Right lobe of liver (tissue), 6 donors: ENCODE measurements at regions not wholly inside any gene's neighbourhood (a gene's known extent, or its start where the extent isn't known, plus 50 kb on each side); places are given as distances from the start of the nearest gene placed in this dataset.
A peak's percentile ranks its signal among the peaks of the same experiment; 100 is the strongest.

ENCODE experiments used
- ATAC-seq, 4 donors: fragments of 200-7000 bp; cut with Tn5 transposase; one replicate each; pipeline ENCODE4 v1.9.1; 2020; ENCODE audit warnings: mild to moderate bottlenecking in 4 of 4, moderate library complexity in 4 of 4
- DNase-seq, 3 donors: peaks; one replicate each; pipeline ENCODE4 v3.0.0-alpha.2; 2020
- H3K27ac ChIP-seq, 3 donors: fragments of 200-600 bp; one replicate each; pipeline ENCODE4 v1.8.0; 2022
- H3K27me3 ChIP-seq, 2 donors: fragments of 200-600 bp; one replicate each; pipeline ENCODE4 v1.8.0; 2022
- H3K36me3 ChIP-seq, 4 donors: fragments of 200-600 bp; sonication (generic) in 1 of 4; one replicate each; pipeline versions ENCODE4 v1.5.1 to v1.8.0; 2017 to 2022; ENCODE audit warnings: control low read depth in 1 of 4
- H3K4me1 ChIP-seq, 4 donors: fragments of 200-600 bp; sonication (generic) in 1 of 4; one replicate each; pipeline versions ENCODE4 v1.5.1 to v1.8.0; 2017 to 2022; ENCODE audit warnings: control low read depth in 1 of 4
- H3K4me3 ChIP-seq, 3 donors: fragments of 200-600 bp; one replicate each; pipeline ENCODE4 v1.8.0; 2022
- H3K9me3 ChIP-seq, 4 donors: fragments of 200-600 bp; sonication (generic) in 1 of 4; one replicate each; pipeline versions ENCODE4 v1.5.1 to v1.8.0; 2017 to 2022; ENCODE audit warnings: control low read depth in 1 of 4
- CTCF ChIP-seq, 4 donors: fragments of 200-600 bp in 3 of 4; fragments of 450-650 bp in 1 of 4; IDR thresholded peaks; one replicate each; pipeline versions ENCODE4 v1.5.1 to v1.8.0; 2016 to 2022; ENCODE audit warnings: antibody characterized with exemption in 4 of 4, mild to moderate bottlenecking in 2 of 4
- POLR2A ChIP-seq: fragments of 450-650 bp; IDR thresholded peaks from one replicate; pipeline ENCODE4 v1.6.1; 2017; ENCODE audit warnings: antibody characterized with exemption, mild to moderate bottlenecking
- WGBS: methylation state at CpG from one replicate; pipeline ENCODE4 v1.1.6; 2018; ENCODE audit warnings: low coverage, low lambda C conversion rate; ENCODE audit not compliant: insufficient coverage; ENCODE audit errors: missing lambda C conversion rate; 5-methylcytosine and 5-hydroxymethylcytosine counted together
- intact Hi-C, 2 donors: fragments of 100-400 bp; cut with DNase I; formaldehyde crosslinking; loops; one replicate each; pipeline versions ENCODE4 v1.11.2 to v1.14.1; 2022
- donor health status: DM: no; HTN: yes; CAD: no.
- donor health status: DM: no; HTN: no; CAD: no.
- donor health status: DM: no; HTN: no; CAD: no.
- donor health status: DM: no; HTN: yes; CAD: no.
- donor health status: DM: no; HTN: yes; CAD: no.

- Histone ChIP-seq H3K4me1 (no peaks in the 10 kb centered on the region), H3K4me3 (no peak overlapping the region), H3K27me3 (no peaks in the 10 kb centered on the region), H3K36me3 (no peaks in the 10 kb centered on the region), H3K27ac (no peak overlapping the region), H3K9me3 (no peaks in the 10 kb centered on the region)
- 47% methylated on average over 3 of the region's 3 CpGs for WGBS
- intact Hi-C loops = no loop called here
- ATAC-seq = peak in 3 of 4 donors; percentile 12 to 41 (median 19)
- no peak for DNase-seq
- TF ChIP-seq POLR2A (no peak), CTCF (IDR thresholded peaks at IDR 0.05) (no peak)
These were observed 57.4 kb upstream of the SIMC1 start for GRCh38 chr5:176180781-176181180.

GRCh38 chr5:176181271-176181855 is 56.9 kb upstream of the SIMC1 start:
- TF ChIP-seq POLR2A = no peak
- TF ChIP-seq CTCF (IDR thresholded peaks at IDR 0.05) = no peak
- no peaks in the 10 kb centered on the region for H3K36me3 ChIP-seq
- no peak for DNase-seq
- no peaks in the 10 kb centered on the region for H3K9me3 ChIP-seq
- H3K27me3 ChIP-seq = no peaks in the 10 kb centered on the region
- H3K27ac ChIP-seq = no peak overlapping the region
- no peak for ATAC-seq
- intact Hi-C loops = no loop called here
- H3K4me3 ChIP-seq = no peak overlapping the region
- H3K4me1 ChIP-seq = no peaks in the 10 kb centered on the region
- WGBS = 60% methylated on average over 7 of the region's 7 CpGs

GRCh38 chr5:176183321-176184074 is 54.7 kb upstream of the SIMC1 start:
- ATAC-seq = no peak
- intact Hi-C loops = no loop called here
- no peak overlapping the region for H3K27ac ChIP-seq
- H3K4me3 ChIP-seq = no peak overlapping the region
- no peak for DNase-seq
- no peaks in the 10 kb centered on the region for H3K4me1 ChIP-seq
- H3K27me3 ChIP-seq = no peaks in the 10 kb centered on the region
- TF ChIP-seq CTCF (IDR thresholded peaks at IDR 0.05) = no peak
- no peak for TF ChIP-seq POLR2A
- WGBS = 88% methylated on average over 7 of the region's 16 CpGs
- H3K9me3 ChIP-seq = no peaks in the 10 kb centered on the region
- no peaks in the 10 kb centered on the region for H3K36me3 ChIP-seq

- Histone ChIP-seq H3K27me3 (no peaks in the 10 kb centered on the region), H3K27ac (no peak overlapping the region), H3K36me3 (no peaks in the 10 kb centered on the region), H3K4me3 (no peak overlapping the region), H3K9me3 (no peaks in the 10 kb centered on the region), H3K4me1 (no peaks in the 10 kb centered on the region)
- WGBS = 81% methylated on average over 5 of the region's 6 CpGs
- intact Hi-C loops = no loop called here
- DNase-seq (no peak), ATAC-seq (no peak)
- no peak for TF ChIP-seq CTCF (IDR thresholded peaks at IDR 0.05)
- no peak for TF ChIP-seq POLR2A
These were observed 53.6 kb upstream of the SIMC1 start for GRCh38 chr5:176184608-176185132.
